Stromal cell of bone marrow (primary cell): ENCODE measurements at regions not wholly inside any gene's neighbourhood (a gene's known extent, or its start where the extent isn't known, plus 50 kb on each side); places are given as distances from the start of the nearest gene placed in this dataset.
"Not testable (repeated sequence)": the region's sequence is repeated elsewhere in the genome, so short reads cannot be mapped to it uniquely, and the experiment has no call there.

Experiments used
- DNase-seq: peaks from one replicate; pipeline ENCODE4 v3.0.0-alpha.2; 2012; ENCODE audit warnings: low read depth

- DNase-seq: not testable (repeated sequence)
Measured at GRCh38 chrX:3919668-3920423, 206.4 kb upstream of the PRKX start.

GRCh38 chrX:3914813-3915212 lies 201.4 kb upstream of the PRKX start:
- not testable (repeated sequence) for DNase-seq

GRCh38 chrX:3914059-3914458 lies 200.6 kb upstream of the PRKX start:
- not testable (repeated sequence) for DNase-seq

- DNase-seq: not testable (repeated sequence)
Measured at GRCh38 chrX:3911012-3911411, 197.6 kb upstream of the PRKX start.

GRCh38 chrX:3910611-3911010 lies 197.2 kb upstream of the PRKX start:
- DNase-seq: not testable (repeated sequence)

GRCh38 chrX:3905522-3906258 lies 192.2 kb upstream of the PRKX start:
- DNase-seq: not testable (repeated sequence)

GRCh38 chrX:3902222-3902621 lies 188.8 kb upstream of the PRKX start:
- DNase-seq: not testable (repeated sequence)

- not testable (repeated sequence) for DNase-seq
Measured at GRCh38 chrX:3896755-3897154, 183.3 kb upstream of the PRKX start.

- not testable (repeated sequence) for DNase-seq
Measured at GRCh38 chrX:3882553-3882920, 169.1 kb upstream of the PRKX start.

GRCh38 chrX:3881898-3882552 lies 168.6 kb upstream of the PRKX start:
- DNase-seq: not testable (repeated sequence)

- not testable (repeated sequence) for DNase-seq
Measured at GRCh38 chrX:3881255-3881895, 167.9 kb upstream of the PRKX start.

- DNase-seq: not testable (repeated sequence)
Measured at GRCh38 chrX:3876393-3876792, 162.9 kb upstream of the PRKX start.

GRCh38 chrX:3875638-3876037 lies 162.2 kb upstream of the PRKX start:
- DNase-seq: not testable (repeated sequence)

- not testable (repeated sequence) for DNase-seq
Measured at GRCh38 chrX:3872226-3872879, 158.9 kb upstream of the PRKX start.

- DNase-seq: not testable (repeated sequence)
Measured at GRCh38 chrX:3867067-3867831, 153.8 kb upstream of the PRKX start.

- DNase-seq: not testable (repeated sequence)
Measured at GRCh38 chrX:3858332-3858731, 144.9 kb upstream of the PRKX start.

GRCh38 chrX:3843522-3844145 lies 130.2 kb upstream of the PRKX start:
- not testable (repeated sequence) for DNase-seq

- not testable (repeated sequence) for DNase-seq
Measured at GRCh38 chrX:3842822-3843521, 129.5 kb upstream of the PRKX start.

GRCh38 chrX:3838754-3839153 lies 125.3 kb upstream of the PRKX start:
- not testable (repeated sequence) for DNase-seq
